Mesenchymal stem cell (in vitro differentiated cells and primary cell): ENCODE measurements at regions not wholly inside any gene's neighbourhood (a gene's known extent, or its start where the extent isn't known, plus 50 kb on each side); places are given as distances from the start of the nearest gene placed in this dataset.

Experiments used
- DNase-seq: peaks from one replicate; pipeline ENCODE4 v3.0.0-alpha.2; 2013
- H2AFZ ChIP-seq: one replicate; pipeline ENCODE4 v1.6.1; 2013; ENCODE audit warnings: low read depth, mild to moderate bottlenecking, control low read depth, inconsistent platforms, low read length, moderate library complexity
- H2AK5ac ChIP-seq: 2 replicates; pipeline ENCODE4 v1.6.1; 2013; ENCODE audit warnings: low read length, moderate library complexity, mild to moderate bottlenecking, inconsistent platforms; ENCODE audit not compliant: severe bottlenecking
- H2BK120ac ChIP-seq: one replicate; pipeline ENCODE4 v1.6.1; 2013; ENCODE audit warnings: low read depth, mild to moderate bottlenecking, inconsistent platforms, low read length, moderate library complexity
- H2BK12ac ChIP-seq, 2 experiments: one replicate each; pipeline ENCODE4 v1.6.1; 2013; ENCODE audit warnings: inconsistent platforms in 2 of 2, low read length in 2 of 2, mild to moderate bottlenecking in 2 of 2, moderate library complexity in 2 of 2, control low read depth in 1 of 2
- H2BK15ac ChIP-seq: one replicate; pipeline ENCODE4 v1.6.1; 2013; ENCODE audit warnings: mild to moderate bottlenecking, low read depth, inconsistent platforms; ENCODE audit not compliant: poor library complexity, severe bottlenecking
- H2BK5ac ChIP-seq: 2 replicates; pipeline ENCODE4 v1.6.1; 2013; ENCODE audit warnings: low read depth, mild to moderate bottlenecking, low read length, control low read depth, inconsistent platforms; ENCODE audit not compliant: poor library complexity, severe bottlenecking
- H3K14ac ChIP-seq, 2 experiments: one replicate each; pipeline ENCODE4 v1.6.1; 2013; ENCODE audit warnings: inconsistent platforms in 2 of 2, low read length in 2 of 2, control low read depth in 1 of 2, mild to moderate bottlenecking in 1 of 2, moderate library complexity in 1 of 2
- H3K18ac ChIP-seq, 2 experiments: one replicate each; pipeline ENCODE4 v1.6.1; 2013; ENCODE audit warnings: inconsistent platforms in 2 of 2, low read length in 2 of 2, control low read depth in 1 of 2, low read depth in 1 of 2, mild to moderate bottlenecking in 1 of 2
- H3K23ac ChIP-seq, 2 experiments: one replicate each; pipeline ENCODE4 v1.6.1; 2013; ENCODE audit warnings: inconsistent platforms in 2 of 2, low read length in 2 of 2, mild to moderate bottlenecking in 2 of 2, moderate library complexity in 2 of 2, control low read depth in 1 of 2
- H3K27ac ChIP-seq: 2 replicates; pipeline ENCODE4 v1.5.1; 2013; ENCODE audit warnings: mild to moderate bottlenecking, moderate library complexity, low read length, control low read depth, inconsistent platforms; ENCODE audit not compliant: poor library complexity, severe bottlenecking
- H3K27me3 ChIP-seq, 2 experiments: 2 replicates each; pipeline versions ENCODE4 v1.6.1 to v1.7.0; 2013; ENCODE audit warnings: low read length in 2 of 2, mild to moderate bottlenecking in 2 of 2, moderate library complexity in 2 of 2, control low read depth in 1 of 2, inconsistent platforms in 1 of 2; ENCODE audit not compliant: control insufficient read depth in 1 of 2, insufficient read depth in 1 of 2
- H3K36me3 ChIP-seq, 2 experiments: 2 replicates each; pipeline versions ENCODE4 v1.6.1 to v1.7.0; 2013; ENCODE audit warnings: low read length in 2 of 2, control low read depth in 1 of 2, inconsistent platforms in 1 of 2, low read depth in 1 of 2, mild to moderate bottlenecking in 1 of 2; ENCODE audit not compliant: insufficient read depth in 2 of 2, control insufficient read depth in 1 of 2
- H3K4ac ChIP-seq, 2 experiments: one replicate each; pipeline ENCODE4 v1.6.1; 2013; ENCODE audit warnings: inconsistent platforms in 2 of 2, low read length in 2 of 2, mild to moderate bottlenecking in 2 of 2, moderate library complexity in 2 of 2, control low read depth in 1 of 2, low read depth in 1 of 2
- H3K4me1 ChIP-seq: 2 replicates; pipeline ENCODE4 v1.6.1; 2013; ENCODE audit warnings: low read depth, low read length, control low read depth; ENCODE audit not compliant: control insufficient read depth, insufficient read depth
- H3K4me2 ChIP-seq: 2 replicates; pipeline ENCODE4 v1.6.1; 2013; ENCODE audit warnings: low read length, mild to moderate bottlenecking, inconsistent platforms; ENCODE audit not compliant: poor library complexity, severe bottlenecking
- H3K4me3 ChIP-seq, 2 experiments: 2 replicates each; pipeline versions ENCODE4 v1.5.1 to v1.7.0; 2013; ENCODE audit warnings: low read length in 2 of 2, mild to moderate bottlenecking in 2 of 2, control low read depth in 1 of 2, low read depth in 1 of 2; ENCODE audit not compliant: insufficient read depth in 1 of 2
- H3K79me1 ChIP-seq: replicated peaks from 2 replicates; pipeline ENCODE4 v1.6.1; 2013; ENCODE audit warnings: mild to moderate bottlenecking, control low read depth, low read length, inconsistent platforms; ENCODE audit not compliant: poor library complexity, severe bottlenecking
- H3K9ac ChIP-seq: 2 replicates; pipeline ENCODE4 v1.7.0; 2013; ENCODE audit warnings: mild to moderate bottlenecking, low read length, moderate library complexity
- H3K9me3 ChIP-seq: 2 replicates; pipeline ENCODE4 v1.7.0; 2013; ENCODE audit warnings: mild to moderate bottlenecking, low read length; ENCODE audit not compliant: control insufficient read depth
- H4K8ac ChIP-seq: one replicate; pipeline ENCODE4 v1.6.1; 2013; ENCODE audit warnings: inconsistent platforms, mild to moderate bottlenecking, low read length, moderate library complexity
- H4K91ac ChIP-seq: one replicate; pipeline ENCODE4 v1.6.1; 2013; ENCODE audit warnings: mild to moderate bottlenecking, low read length, inconsistent platforms
- WGBS: methylation state at CpG from one replicate; pipeline ENCODE4 v1.1.7; 2013; ENCODE audit warnings: mixed read lengths; 5-methylcytosine and 5-hydroxymethylcytosine counted together

- Histone ChIP-seq H3K4me2 (no peak overlapping the region), H3K27me3 (peaks cover 5 to 32% of the 10 kb centered on the region in 2 experiments), H2BK5ac (no peak overlapping the region), H3K27ac (no peak overlapping the region), H3K14ac (no peak overlapping the region), H2BK120ac (no peak overlapping the region), H3K9me3 (no peaks in the 10 kb centered on the region), H3K18ac (no peak overlapping the region), H3K79me1 (no peaks in the 10 kb centered on the region), H4K91ac (no peak overlapping the region), H3K36me3 (no peaks in the 10 kb centered on the region), H4K8ac (no peak overlapping the region), H3K4me3 (no peak overlapping the region), H3K4me1 (no peaks in the 10 kb centered on the region), H2BK15ac (no peak overlapping the region), H2AFZ (no peak overlapping the region), H2AK5ac (no peak overlapping the region), H3K4ac (no peak overlapping the region), H3K9ac (no peak overlapping the region), H3K23ac (no peak overlapping the region), H2BK12ac (no peak overlapping the region)
- peak; percentile 3 for DNase-seq
- 71% methylated on average over 9 of the region's 9 CpGs for WGBS
Measured at GRCh38 chr4:6523251-6523650, 50.8 kb upstream of the PPP2R2C start.

GRCh38 chr4:6524436-6524835 lies 50.6 kb upstream of the MAN2B2 start:
- DNase-seq, result no peak
- Histone ChIP-seq H3K18ac (no peak overlapping the region), H3K4me1 (no peaks in the 10 kb centered on the region), H3K79me1 (no peaks in the 10 kb centered on the region), H3K4me2 (no peak overlapping the region), H3K4me3 (no peak overlapping the region), H2BK120ac (no peak overlapping the region), H3K9ac (no peak overlapping the region), H2BK15ac (no peak overlapping the region), H3K9me3 (no peaks in the 10 kb centered on the region), H2BK5ac (no peak overlapping the region), H3K4ac (no peak overlapping the region), H2AK5ac (no peak overlapping the region), H3K36me3 (no peaks in the 10 kb centered on the region), H3K14ac (no peak overlapping the region), H3K27ac (no peak overlapping the region), H3K27me3 (peaks cover 5 to 33% of the 10 kb centered on the region in 2 experiments), H2AFZ (no peak overlapping the region), H2BK12ac (no peak overlapping the region), H4K8ac (no peak overlapping the region), H4K91ac (no peak overlapping the region), H3K23ac (no peak overlapping the region)
- WGBS, result 78% methylated on average over 7 of the region's 8 CpGs
